Cardiac muscle cell (in vitro differentiated cells and primary cell): ENCODE measurements at regions not wholly inside any gene's neighbourhood (a gene's known extent, or its start where the extent isn't known, plus 50 kb on each side); places are given as distances from the start of the nearest gene placed in this dataset.

Experiments used
- DNase-seq, 2 donors: peaks; one replicate each; pipeline versions ENCODE4 v3.0.0 to v3.0.0-alpha.2; 2010 to 2017; ENCODE audit warnings: low read depth in 1 of 2, low spot score in 1 of 2
- H3K27ac ChIP-seq: fragments of 200-600 bp; sonication (generic); 2 replicates; pipeline ENCODE4 v1.5.1; 2016
- H3K27me3 ChIP-seq: fragments of 200-600 bp; sonication (generic); 2 replicates; pipeline ENCODE4 v1.6.0; 2016; ENCODE audit warnings: control low read depth
- H3K36me3 ChIP-seq: fragments of 200-600 bp; sonication (generic); 2 replicates; pipeline ENCODE4 v1.5.1; 2016; ENCODE audit warnings: control low read depth
- H3K4me1 ChIP-seq: fragments of 200-600 bp; sonication (generic); 2 replicates; pipeline ENCODE4 v1.8.1; 2017; ENCODE audit warnings: low read depth, mild to moderate bottlenecking, mixed run types
- H3K4me3 ChIP-seq: fragments of 200-600 bp; sonication (generic); 2 replicates; pipeline ENCODE4 v1.5.1; 2016; ENCODE audit warnings: mild to moderate bottlenecking
- H3K9me3 ChIP-seq: fragments of 200-600 bp; sonication (generic); 2 replicates; pipeline ENCODE4 v1.5.1; 2017; ENCODE audit warnings: low read depth, mild to moderate bottlenecking, control low read depth
- TF ChIP-seq, protein P1 (sequence below): IDR thresholded peaks from 2 replicates; pipeline ENCODE4 v1.5.1; 2012; ENCODE audit warnings: low read depth, mild to moderate bottlenecking, low read length

DNA sequence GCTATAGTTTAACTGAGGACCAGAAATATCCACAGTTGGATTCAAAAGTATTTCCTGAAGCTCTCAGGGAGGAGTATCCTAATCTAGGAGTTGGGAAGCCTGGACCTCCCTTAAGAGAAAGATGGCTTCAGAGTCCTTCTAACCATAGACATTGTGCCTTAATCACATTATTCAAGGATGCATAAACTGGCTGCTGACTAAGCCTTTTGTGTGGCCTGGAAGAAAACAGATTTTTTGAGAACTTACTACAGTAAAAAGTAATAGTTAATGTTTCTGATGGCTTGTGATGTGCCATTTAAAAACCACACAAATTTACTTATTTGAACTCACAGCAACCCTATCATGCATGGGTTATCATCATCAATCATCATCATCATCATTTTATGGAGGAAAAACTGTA is 126.2 kb upstream of the RPL38 start:
- Histone ChIP-seq H3K27me3 (no peaks in the 10 kb centered on the region), H3K9me3 (no peaks in the 10 kb centered on the region), H3K4me1 (no peaks in the 10 kb centered on the region), H3K27ac (no peak overlapping the region), H3K4me3 (no peak overlapping the region), H3K36me3 (no peaks in the 10 kb centered on the region)
- no peak for DNase-seq
- TF ChIP-seq, protein P1, sequence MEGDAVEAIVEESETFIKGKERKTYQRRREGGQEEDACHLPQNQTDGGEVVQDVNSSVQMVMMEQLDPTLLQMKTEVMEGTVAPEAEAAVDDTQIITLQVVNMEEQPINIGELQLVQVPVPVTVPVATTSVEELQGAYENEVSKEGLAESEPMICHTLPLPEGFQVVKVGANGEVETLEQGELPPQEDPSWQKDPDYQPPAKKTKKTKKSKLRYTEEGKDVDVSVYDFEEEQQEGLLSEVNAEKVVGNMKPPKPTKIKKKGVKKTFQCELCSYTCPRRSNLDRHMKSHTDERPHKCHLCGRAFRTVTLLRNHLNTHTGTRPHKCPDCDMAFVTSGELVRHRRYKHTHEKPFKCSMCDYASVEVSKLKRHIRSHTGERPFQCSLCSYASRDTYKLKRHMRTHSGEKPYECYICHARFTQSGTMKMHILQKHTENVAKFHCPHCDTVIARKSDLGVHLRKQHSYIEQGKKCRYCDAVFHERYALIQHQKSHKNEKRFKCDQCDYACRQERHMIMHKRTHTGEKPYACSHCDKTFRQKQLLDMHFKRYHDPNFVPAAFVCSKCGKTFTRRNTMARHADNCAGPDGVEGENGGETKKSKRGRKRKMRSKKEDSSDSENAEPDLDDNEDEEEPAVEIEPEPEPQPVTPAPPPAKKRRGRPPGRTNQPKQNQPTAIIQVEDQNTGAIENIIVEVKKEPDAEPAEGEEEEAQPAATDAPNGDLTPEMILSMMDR: no peak

- Histone ChIP-seq H3K36me3 (no peaks in the 10 kb centered on the region), H3K27me3 (no peaks in the 10 kb centered on the region), H3K4me1 (no peaks in the 10 kb centered on the region), H3K9me3 (no peaks in the 10 kb centered on the region), H3K4me3 (no peak overlapping the region), H3K27ac (no peak overlapping the region)
- TF ChIP-seq, protein P1: no peak
- no peak for DNase-seq
These were observed 125.0 kb upstream of the RPL38 start for GRCh38 chr17:74078363-74078941.

GRCh38 chr17:74079537-74080300 is 123.8 kb upstream of the RPL38 start:
- DNase-seq: no peak
- Histone ChIP-seq H3K4me3 (no peak overlapping the region), H3K9me3 (no peaks in the 10 kb centered on the region), H3K27me3 (no peaks in the 10 kb centered on the region), H3K27ac (no peak overlapping the region), H3K4me1 (no peaks in the 10 kb centered on the region), H3K36me3 (no peaks in the 10 kb centered on the region)
- TF ChIP-seq, protein P1: no peak

DNA sequence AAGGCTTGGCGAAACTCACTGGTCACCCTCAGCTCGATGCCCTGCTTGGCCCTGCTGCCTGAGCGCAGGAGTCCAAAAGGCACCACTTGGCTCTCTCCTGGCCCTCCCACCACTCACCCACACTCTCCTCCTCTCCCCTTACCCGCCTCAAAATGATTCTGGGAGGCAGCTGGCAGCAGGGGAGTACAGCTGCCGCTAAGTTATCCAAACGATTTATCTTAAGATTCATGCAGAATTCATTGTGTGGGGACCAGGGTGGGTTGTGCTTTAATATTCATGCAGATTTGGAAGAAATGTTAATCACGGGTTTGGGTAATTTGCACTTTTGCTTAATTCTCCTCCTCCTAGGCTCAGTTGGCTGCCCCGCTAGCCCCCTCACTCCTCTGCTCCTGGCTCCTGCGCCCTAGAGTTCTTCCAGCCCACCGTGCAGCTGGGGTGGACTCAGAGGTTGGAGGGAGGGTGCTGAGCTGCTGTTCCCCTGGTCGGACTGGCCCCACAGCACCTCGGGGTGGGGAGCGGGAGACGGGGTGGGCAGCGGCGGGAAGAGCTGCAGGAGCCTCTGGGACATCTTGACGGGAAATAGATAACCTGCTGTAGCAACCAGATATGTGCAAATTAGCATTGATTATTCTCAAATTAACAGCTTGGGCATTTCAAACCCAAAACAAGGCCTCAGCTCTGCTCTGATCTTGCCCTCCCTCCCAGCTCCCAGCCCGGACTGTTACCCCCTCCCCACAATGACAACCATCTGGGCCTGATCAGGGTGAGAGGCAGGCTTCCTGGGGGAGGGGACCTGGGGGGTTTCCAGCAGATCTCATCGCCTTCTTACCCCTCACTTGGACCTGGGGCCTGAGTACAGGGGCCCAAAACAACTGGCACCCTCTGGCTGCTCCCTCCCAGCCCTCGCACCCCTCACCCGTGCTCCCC is 122.6 kb upstream of the RPL38 start:
- H3K27ac ChIP-seq: no peak overlapping the region

GRCh38 chr17:74082886-74083285 is 120.6 kb upstream of the RPL38 start:
- DNase-seq: no peak
- Histone ChIP-seq H3K27me3 (no peaks in the 10 kb centered on the region), H3K4me1 (no peaks in the 10 kb centered on the region), H3K9me3 (no peaks in the 10 kb centered on the region), H3K27ac (no peak overlapping the region), H3K36me3 (no peaks in the 10 kb centered on the region), H3K4me3 (no peak overlapping the region)
- TF ChIP-seq, protein P1: no peak

More for the DNA sequence above, 122.6 kb upstream of the RPL38 start:
- no peak for DNase-seq
- TF ChIP-seq, protein P1: no peak
- Histone ChIP-seq H3K4me1 (no peaks in the 10 kb centered on the region), H3K27me3 (no peaks in the 10 kb centered on the region), H3K4me3 (no peak overlapping the region), H3K36me3 (no peaks in the 10 kb centered on the region), H3K9me3 (no peaks in the 10 kb centered on the region)
